ENCODE measurements at regions not wholly inside any gene's neighbourhood (a gene's known extent, or its start where the extent isn't known, plus 50 kb on each side); places are given as distances from the start of the nearest gene placed in this dataset.

DNA sequence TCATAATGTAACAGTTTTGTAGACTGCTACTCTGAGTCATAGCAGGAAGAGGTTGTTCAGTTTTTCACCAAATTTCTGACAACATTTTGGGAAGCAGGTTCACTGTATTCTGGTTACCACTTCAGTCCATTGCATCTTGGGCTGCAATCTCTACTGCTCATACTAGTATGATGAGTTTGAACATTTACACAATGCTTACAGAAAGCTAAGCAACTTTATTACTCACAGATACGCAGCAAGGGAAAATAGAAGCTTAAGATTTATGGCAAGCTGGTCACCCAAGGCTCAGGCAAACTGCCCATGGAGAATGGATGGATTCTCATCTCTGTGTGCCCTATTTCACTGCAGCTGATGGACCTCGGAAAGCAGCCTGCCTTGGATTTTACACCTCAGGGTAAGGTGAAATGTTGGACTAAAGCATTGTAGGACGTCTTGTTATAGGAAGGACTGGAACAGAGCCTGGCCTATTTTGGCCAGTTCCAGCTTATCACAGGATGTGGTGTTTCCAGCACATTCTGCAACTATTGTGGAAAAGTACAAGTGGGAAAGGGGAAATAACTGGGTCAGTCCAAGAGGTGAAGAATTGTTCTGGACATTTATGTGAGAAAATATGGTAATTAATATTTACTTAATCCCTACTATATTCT lies 887.1 kb upstream of the AGA start:
- TF ChIP-seq, protein P1, sequence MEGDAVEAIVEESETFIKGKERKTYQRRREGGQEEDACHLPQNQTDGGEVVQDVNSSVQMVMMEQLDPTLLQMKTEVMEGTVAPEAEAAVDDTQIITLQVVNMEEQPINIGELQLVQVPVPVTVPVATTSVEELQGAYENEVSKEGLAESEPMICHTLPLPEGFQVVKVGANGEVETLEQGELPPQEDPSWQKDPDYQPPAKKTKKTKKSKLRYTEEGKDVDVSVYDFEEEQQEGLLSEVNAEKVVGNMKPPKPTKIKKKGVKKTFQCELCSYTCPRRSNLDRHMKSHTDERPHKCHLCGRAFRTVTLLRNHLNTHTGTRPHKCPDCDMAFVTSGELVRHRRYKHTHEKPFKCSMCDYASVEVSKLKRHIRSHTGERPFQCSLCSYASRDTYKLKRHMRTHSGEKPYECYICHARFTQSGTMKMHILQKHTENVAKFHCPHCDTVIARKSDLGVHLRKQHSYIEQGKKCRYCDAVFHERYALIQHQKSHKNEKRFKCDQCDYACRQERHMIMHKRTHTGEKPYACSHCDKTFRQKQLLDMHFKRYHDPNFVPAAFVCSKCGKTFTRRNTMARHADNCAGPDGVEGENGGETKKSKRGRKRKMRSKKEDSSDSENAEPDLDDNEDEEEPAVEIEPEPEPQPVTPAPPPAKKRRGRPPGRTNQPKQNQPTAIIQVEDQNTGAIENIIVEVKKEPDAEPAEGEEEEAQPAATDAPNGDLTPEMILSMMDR (IDR thresholded peaks at IDR 0.05; ENCODE audit: low read depth, low read length, missing control alignments) = no peak
- DNase-seq (ENCODE audit: low read depth) = no peak
- in situ Hi-C loops (cut with HindIII; ENCODE audit: low sequenced_read_pairs) = loop anchor here (5.0 kb wide), 1 partner anchor 37 kb away; no protein-coding TSS in a partner anchor
- H3K4me3 ChIP-seq (ENCODE audit: low read depth, low read length) = no peak overlapping the region

DNA sequence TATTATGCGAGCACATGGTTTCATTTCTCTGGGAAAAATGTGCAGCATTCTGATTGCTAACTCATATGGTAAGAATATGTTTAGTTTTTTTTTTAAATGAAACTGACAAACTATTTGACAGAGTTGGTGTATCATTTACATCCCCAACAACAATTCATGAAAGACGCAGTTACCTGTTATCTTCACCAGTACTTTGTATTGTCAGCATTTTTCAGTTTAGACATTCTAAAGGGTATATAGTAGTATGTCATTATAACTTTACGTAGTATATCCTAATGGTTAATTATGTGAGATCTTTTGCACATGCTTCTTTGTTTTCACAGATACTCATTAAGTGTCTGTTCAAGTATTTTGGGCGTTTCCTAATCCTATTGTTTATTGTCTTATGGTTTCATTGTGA lies 891.1 kb upstream of the AGA start:
- H3K4me3 ChIP-seq (ENCODE audit: low read depth, low read length) = no peak overlapping the region
- no peak for DNase-seq (ENCODE audit: low read depth)
- TF ChIP-seq, protein P1 (IDR thresholded peaks at IDR 0.05; ENCODE audit: low read depth, low read length, missing control alignments) = no peak
- in situ Hi-C loops (cut with HindIII; ENCODE audit: low sequenced_read_pairs) = no loop called here

DNA sequence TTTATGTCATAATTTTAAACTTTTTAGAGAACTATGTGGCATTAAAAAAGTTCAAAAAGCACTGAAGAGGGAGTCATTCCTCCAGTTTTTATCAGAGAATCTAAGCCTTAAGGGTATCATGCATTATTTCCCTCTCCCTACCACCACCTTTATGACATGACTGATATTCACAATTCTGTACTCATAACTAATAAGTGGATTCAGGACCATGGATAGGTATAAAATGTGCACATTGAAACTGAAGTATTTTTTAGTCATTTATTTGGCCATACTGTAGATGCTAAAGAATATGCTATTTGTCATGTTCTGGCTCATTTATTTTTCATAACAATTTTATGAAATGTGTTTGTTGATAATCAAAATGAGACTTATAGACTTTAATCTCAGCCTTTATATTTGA lies 897.5 kb upstream of the AGA start:
- H3K4me3 ChIP-seq (ENCODE audit: low read depth, low read length) = no peak overlapping the region
- TF ChIP-seq, protein P1 (IDR thresholded peaks at IDR 0.05; ENCODE audit: low read depth, low read length, missing control alignments) = no peak
- DNase-seq (ENCODE audit: low read depth) = no peak
- in situ Hi-C loops (cut with HindIII; ENCODE audit: low sequenced_read_pairs) = no loop called here

DNA sequence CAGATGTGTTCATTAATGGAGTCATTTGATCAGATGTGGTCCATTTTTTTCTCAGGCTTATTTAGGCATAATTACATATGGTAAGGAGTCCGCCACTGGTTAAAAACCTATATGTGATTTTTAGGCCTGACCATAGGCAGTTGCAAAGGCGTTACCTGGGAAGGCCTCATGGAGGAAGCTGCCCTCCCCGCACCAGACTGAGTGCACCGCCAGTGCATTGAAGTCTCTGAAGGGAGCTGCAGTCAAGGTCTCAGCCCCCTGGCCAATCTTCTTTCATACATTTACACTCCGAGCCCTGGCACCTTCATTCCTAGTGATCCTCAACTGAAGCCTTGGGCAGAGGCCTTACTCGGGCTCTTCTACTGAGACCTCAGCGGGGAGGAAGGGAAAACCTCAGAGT lies 898.2 kb upstream of the AGA start:
- in situ Hi-C loops (cut with HindIII; ENCODE audit: low sequenced_read_pairs) = no loop called here
- TF ChIP-seq, protein P1 (IDR thresholded peaks at IDR 0.05; ENCODE audit: low read depth, low read length, missing control alignments) = no peak
- H3K4me3 ChIP-seq (ENCODE audit: low read depth, low read length) = no peak overlapping the region
- DNase-seq (ENCODE audit: low read depth) = no peak

DNA sequence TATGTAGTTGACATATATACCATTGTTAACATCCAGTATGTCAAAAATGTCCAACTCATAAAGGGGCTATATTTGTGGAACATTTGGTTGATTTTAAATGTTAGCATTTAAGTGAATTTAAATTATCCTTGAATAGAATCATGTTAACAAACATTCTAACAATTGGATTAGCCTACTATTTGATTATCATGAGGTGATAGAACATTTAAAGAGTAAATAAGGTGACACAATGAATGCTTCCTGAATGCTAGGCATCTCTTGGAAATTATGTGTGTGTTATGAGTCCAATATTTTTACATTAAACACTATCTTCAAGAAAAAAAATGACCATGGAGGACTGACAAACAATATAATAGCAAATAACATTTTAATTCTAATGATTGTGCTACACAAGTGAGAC lies 901.9 kb upstream of the AGA start:
- no peak for DNase-seq (ENCODE audit: low read depth)
- H3K4me3 ChIP-seq (ENCODE audit: low read depth, low read length) = no peak overlapping the region
- TF ChIP-seq, protein P1 (IDR thresholded peaks at IDR 0.05; ENCODE audit: low read depth, low read length, missing control alignments) = no peak
- in situ Hi-C loops (cut with HindIII; ENCODE audit: low sequenced_read_pairs) = no loop called here

DNA sequence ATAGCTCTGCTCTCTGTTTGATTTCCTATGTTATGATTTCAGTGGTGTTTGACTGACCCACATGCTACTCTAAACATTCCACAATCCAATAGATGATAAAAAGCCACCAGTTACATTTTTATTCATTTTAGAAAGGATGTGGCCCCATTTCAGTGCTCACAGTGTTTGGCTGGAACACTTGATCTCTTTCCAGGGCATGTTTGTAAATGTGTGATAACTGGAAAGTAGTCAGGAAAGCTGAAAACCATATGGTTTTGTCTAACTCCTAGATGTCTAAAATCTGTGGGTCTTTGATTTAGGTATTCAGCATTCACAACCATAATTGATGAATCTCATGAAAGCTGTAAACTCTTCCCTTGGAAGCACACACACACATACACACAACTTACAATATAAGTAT lies 904.9 kb upstream of the AGA start:
- H3K4me3 ChIP-seq (ENCODE audit: low read depth, low read length) = no peak overlapping the region
- TF ChIP-seq, protein P1 (IDR thresholded peaks at IDR 0.05; ENCODE audit: low read depth, low read length, missing control alignments) = no peak
- in situ Hi-C loops (cut with HindIII; ENCODE audit: low sequenced_read_pairs) = no loop called here
- DNase-seq (ENCODE audit: low read depth) = no peak

All from astrocyte of the cerebellum (primary cell).